DND-41 (cell line): ENCODE measurements at regions not wholly inside any gene's neighbourhood (a gene's known extent, or its start where the extent isn't known, plus 50 kb on each side); places are given as distances from the start of the nearest gene placed in this dataset.

ENCODE experiments used
- ATAC-seq: fragments of 200-7000 bp; cut with Tn5 transposase; 3 replicates; pipeline ENCODE4 v1.9.1; 2021; ENCODE audit warnings: low read depth; ENCODE audit not compliant: insufficient read depth
- DNase-seq: peaks from one replicate; pipeline ENCODE4 v3.0.0-alpha.2; 2020
- H2AFZ ChIP-seq: 2 replicates; pipeline ENCODE4 v1.6.0; 2012; ENCODE audit warnings: low read depth, low read length
- H3K27ac ChIP-seq: 2 replicates; pipeline ENCODE4 v1.5.1; 2012; ENCODE audit warnings: low read length, inconsistent platforms
- H3K27me3 ChIP-seq: fragments of 200-600 bp; sonication (generic); 2 replicates; pipeline ENCODE4 v1.6.0; 2012; ENCODE audit warnings: low read length, mild to moderate bottlenecking, inconsistent platforms; ENCODE audit not compliant: insufficient read depth, poor library complexity
- H3K36me3 ChIP-seq: 2 replicates; pipeline ENCODE4 v1.5.1; 2012; ENCODE audit warnings: low read length, inconsistent platforms; ENCODE audit not compliant: insufficient read depth
- H3K4me1 ChIP-seq: 2 replicates; pipeline ENCODE4 v1.5.1; 2012; ENCODE audit warnings: mild to moderate bottlenecking, low read length; ENCODE audit not compliant: insufficient read depth
- H3K4me2 ChIP-seq: 2 replicates; pipeline ENCODE4 v1.6.0; 2012; ENCODE audit warnings: mild to moderate bottlenecking, moderate library complexity, low read length, inconsistent platforms; ENCODE audit not compliant: insufficient read depth
- H3K4me3 ChIP-seq, 2 experiments: fragments of 200-600 bp in 1 of 2; shearing (Covaris generic) in 1 of 2; 2 replicates each; pipeline ENCODE4 v1.5.1; 2012 to 2016; ENCODE audit warnings: inconsistent platforms in 2 of 2, low read length in 2 of 2, mild to moderate bottlenecking in 2 of 2, low read depth in 1 of 2, moderate library complexity in 1 of 2
- H3K79me2 ChIP-seq: 2 replicates; pipeline ENCODE4 v1.6.0; 2012; ENCODE audit warnings: low read length, inconsistent platforms; ENCODE audit not compliant: insufficient read depth
- H3K9ac ChIP-seq: 2 replicates; pipeline ENCODE4 v1.6.0; 2012; ENCODE audit warnings: low read depth, mild to moderate bottlenecking, inconsistent platforms, low read length, moderate library complexity
- H3K9me3 ChIP-seq: 2 replicates; pipeline ENCODE4 v1.5.1; 2012; ENCODE audit warnings: low read length, moderate library complexity, mild to moderate bottlenecking, inconsistent platforms; ENCODE audit not compliant: insufficient read depth, severe bottlenecking
- H4K20me1 ChIP-seq: 2 replicates; pipeline ENCODE4 v1.6.0; 2012; ENCODE audit warnings: low read length; ENCODE audit not compliant: insufficient read depth
- EZH2 ChIP-seq: IDR thresholded peaks from 3 replicates; pipeline ENCODE4 v1.6.1; 2012; ENCODE audit warnings: borderline replicate concordance, low read depth, mild to moderate bottlenecking, moderate library complexity, low read length, inconsistent platforms; ENCODE audit not compliant: severe bottlenecking
- TF ChIP-seq, protein P1 (sequence below): IDR thresholded peaks from 2 replicates; pipeline ENCODE4 v1.5.1; 2012; ENCODE audit warnings: borderline replicate concordance, low read length, moderate library complexity, mild to moderate bottlenecking; ENCODE audit not compliant: poor library complexity, severe bottlenecking; ENCODE audit errors: extremely low read depth

DNA sequence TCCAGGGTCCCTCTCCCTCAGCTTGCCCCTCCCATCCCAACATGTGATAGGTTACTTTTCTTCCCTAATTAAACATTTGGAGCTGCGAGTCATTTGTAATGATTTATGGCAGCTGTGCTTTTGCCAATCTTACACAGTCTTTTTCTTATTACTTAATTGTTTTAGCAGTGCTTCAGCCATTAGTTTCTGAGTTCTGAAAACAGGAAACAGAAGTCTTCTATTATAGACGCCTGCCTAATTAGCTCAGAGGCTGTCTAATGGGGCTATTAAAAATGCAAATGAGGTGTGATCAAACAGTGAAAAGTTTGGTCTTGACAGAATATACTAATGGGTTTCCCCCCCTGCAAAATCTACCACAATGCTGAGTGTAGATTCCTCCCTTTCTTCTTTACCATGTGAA lies 388.3 kb upstream of the CELF4 start:
- ATAC-seq: no peak
- TF ChIP-seq, protein P1, sequence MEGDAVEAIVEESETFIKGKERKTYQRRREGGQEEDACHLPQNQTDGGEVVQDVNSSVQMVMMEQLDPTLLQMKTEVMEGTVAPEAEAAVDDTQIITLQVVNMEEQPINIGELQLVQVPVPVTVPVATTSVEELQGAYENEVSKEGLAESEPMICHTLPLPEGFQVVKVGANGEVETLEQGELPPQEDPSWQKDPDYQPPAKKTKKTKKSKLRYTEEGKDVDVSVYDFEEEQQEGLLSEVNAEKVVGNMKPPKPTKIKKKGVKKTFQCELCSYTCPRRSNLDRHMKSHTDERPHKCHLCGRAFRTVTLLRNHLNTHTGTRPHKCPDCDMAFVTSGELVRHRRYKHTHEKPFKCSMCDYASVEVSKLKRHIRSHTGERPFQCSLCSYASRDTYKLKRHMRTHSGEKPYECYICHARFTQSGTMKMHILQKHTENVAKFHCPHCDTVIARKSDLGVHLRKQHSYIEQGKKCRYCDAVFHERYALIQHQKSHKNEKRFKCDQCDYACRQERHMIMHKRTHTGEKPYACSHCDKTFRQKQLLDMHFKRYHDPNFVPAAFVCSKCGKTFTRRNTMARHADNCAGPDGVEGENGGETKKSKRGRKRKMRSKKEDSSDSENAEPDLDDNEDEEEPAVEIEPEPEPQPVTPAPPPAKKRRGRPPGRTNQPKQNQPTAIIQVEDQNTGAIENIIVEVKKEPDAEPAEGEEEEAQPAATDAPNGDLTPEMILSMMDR: no peak
- TF ChIP-seq EZH2: no peak
- H3K4me1 ChIP-seq: no peaks in the 10 kb centered on the region
- H3K9ac ChIP-seq: no peak overlapping the region
- DNase-seq: no peak
- H2AFZ ChIP-seq: no peak overlapping the region
- no peaks in the 10 kb centered on the region for H3K27me3 ChIP-seq
- no peaks in the 10 kb centered on the region for H3K36me3 ChIP-seq
- H3K4me2 ChIP-seq: no peak overlapping the region
- H3K9me3 ChIP-seq: no peaks in the 10 kb centered on the region
- no peaks in the 10 kb centered on the region for H4K20me1 ChIP-seq
- H3K4me3 ChIP-seq: no peak overlapping the region
- no peak overlapping the region for H3K27ac ChIP-seq
- H3K79me2 ChIP-seq: no peaks in the 10 kb centered on the region

DNA sequence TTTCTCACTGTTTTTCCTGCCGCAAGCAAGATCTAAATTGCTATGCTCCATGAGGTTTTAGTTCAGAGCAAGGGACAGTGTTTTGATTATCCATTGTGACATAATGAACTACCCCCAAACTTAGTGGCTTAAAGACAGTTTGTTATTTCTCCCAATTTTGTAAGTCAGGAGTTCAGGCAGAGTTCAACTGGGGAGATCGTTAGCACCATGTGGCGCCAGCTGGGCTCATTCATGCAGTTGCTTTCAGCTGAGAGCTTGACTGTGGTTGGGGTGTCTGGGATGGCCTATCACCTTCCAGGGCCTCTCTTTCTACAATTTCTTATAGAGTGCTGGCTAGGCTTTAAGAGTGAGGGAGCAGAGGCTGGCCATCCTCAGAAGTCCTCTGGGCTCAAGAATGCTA lies 382.9 kb upstream of the CELF4 start:
- H4K20me1 ChIP-seq: no peaks in the 10 kb centered on the region
- no peak overlapping the region for H3K9ac ChIP-seq
- H3K27ac ChIP-seq: no peak overlapping the region
- no peaks in the 10 kb centered on the region for H3K79me2 ChIP-seq
- H3K9me3 ChIP-seq: no peaks in the 10 kb centered on the region
- no peaks in the 10 kb centered on the region for H3K27me3 ChIP-seq
- TF ChIP-seq, protein P1: no peak
- no peak for TF ChIP-seq EZH2
- DNase-seq (no peak), ATAC-seq (no peak)
- no peaks in the 10 kb centered on the region for H3K4me1 ChIP-seq
- no peak overlapping the region for H2AFZ ChIP-seq
- H3K4me2 ChIP-seq: no peak overlapping the region
- H3K36me3 ChIP-seq: no peaks in the 10 kb centered on the region
- H3K4me3 ChIP-seq: no peak overlapping the region

DNA sequence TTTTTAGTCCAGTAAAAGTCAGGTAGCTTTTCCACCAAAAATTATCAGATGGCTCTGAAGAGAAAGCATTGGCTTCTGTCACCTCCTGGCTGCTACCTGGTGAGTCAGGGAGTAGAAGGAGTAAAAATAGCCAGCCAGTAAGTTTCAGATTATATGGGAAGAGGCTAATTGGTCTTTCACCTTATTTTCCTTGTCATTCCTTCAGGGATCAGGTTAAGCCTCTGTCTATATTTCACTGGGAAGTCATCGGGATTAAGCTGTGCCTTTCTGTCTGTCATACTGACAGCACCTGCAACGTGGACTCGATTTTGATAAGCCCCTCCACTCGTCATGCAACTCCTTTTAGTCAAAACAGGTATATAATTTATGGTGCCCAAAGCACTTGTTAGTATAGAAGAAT lies 380.7 kb upstream of the CELF4 start:
- Histone ChIP-seq H3K27ac (no peak overlapping the region), H2AFZ (no peak overlapping the region), H3K4me2 (no peak overlapping the region), H4K20me1 (no peaks in the 10 kb centered on the region), H3K36me3 (no peaks in the 10 kb centered on the region), H3K27me3 (no peaks in the 10 kb centered on the region), H3K4me1 (no peaks in the 10 kb centered on the region), H3K9ac (no peak overlapping the region), H3K4me3 (no peak overlapping the region), H3K9me3 (no peaks in the 10 kb centered on the region), H3K79me2 (no peaks in the 10 kb centered on the region)
- DNase-seq: no peak
- no peak for TF ChIP-seq EZH2
- TF ChIP-seq, protein P1: no peak
- no peak for ATAC-seq

DNA sequence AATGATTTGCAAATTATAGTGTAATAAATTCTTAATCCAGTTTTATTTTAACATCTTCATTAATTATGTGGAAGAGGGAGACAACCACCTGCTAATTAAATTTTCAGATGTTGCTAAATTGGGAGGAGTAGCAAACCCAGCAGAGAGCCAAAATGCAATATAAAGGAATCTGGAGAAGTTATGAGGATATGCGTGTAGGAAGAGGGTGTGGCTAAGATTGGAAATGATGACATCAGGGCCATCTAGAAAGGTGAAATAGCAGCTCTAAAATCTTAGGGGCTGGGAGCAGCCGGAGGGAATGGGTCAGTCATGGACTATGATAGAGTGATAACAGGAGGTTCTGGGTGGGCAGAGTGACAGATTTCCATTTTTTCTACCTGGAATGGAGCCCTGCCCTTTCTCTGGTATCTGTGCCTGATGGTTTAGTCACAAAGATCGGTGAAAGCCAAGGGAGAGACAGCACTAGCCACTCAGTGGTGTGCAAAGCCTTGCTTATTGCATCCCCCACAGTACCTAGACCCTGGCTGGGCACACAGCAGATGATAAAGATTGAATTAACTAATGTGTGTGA lies 379.2 kb upstream of the CELF4 start:
- Histone ChIP-seq H3K4me3 (no peak overlapping the region), H3K4me2 (no peak overlapping the region), H3K27me3 (no peaks in the 10 kb centered on the region), H3K9me3 (no peaks in the 10 kb centered on the region), H3K4me1 (no peaks in the 10 kb centered on the region), H2AFZ (no peak overlapping the region), H4K20me1 (no peaks in the 10 kb centered on the region), H3K9ac (no peak overlapping the region), H3K36me3 (no peaks in the 10 kb centered on the region), H3K27ac (no peak overlapping the region), H3K79me2 (no peaks in the 10 kb centered on the region)
- TF ChIP-seq, protein P1: no peak
- no peak for TF ChIP-seq EZH2
- DNase-seq (no peak), ATAC-seq (no peak)
